ENCODE measurements at regions not wholly inside any gene's neighbourhood (a gene's known extent, or its start where the extent isn't known, plus 50 kb on each side); places are given as distances from the start of the nearest gene placed in this dataset.

DNA sequence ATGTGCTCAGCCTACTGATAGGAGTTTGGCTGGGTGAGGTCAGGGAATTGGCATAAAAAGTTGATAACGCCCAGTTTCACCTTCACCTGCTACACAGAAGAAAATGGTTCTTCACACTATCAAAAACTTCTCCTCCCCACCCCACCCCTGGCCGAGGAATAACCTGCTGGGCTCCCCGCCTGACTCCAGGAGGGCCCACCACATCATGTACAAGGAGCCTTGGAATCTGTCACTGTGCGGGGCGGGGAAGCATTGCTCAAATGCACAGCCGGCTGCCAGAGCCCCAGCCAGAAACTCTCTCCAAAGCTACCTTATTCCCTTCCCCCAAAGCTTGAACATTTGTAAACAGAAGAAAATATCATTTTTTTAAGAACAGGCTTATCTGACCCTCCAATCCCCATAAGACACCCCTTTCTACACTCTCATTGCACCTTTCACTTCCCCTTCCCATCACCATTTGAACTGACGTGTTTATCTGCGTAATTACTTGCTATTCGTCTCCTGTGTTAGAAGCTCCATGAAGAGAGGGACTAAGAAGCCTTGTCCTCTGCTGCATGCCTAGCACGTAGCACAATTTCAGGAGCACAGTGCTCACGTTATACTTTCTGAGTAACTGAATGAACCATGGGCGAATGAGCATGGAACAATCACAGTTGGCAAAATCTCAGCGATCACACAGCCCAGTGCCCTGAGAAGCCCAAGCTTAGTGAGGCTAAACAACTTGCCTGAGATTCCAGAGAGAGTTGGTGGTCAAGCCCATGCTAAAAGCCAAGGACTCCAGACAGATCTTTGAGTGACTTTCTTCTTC is 82.9 kb downstream of the HES1 start:
- no peak for DNase-seq (ENCODE audit: low read depth)

- no peak for DNase-seq (ENCODE audit: low read depth)
Observed at GRCh38 chr3:194219826-194220410, 84.0 kb downstream of the HES1 start.

- no peak for DNase-seq (ENCODE audit: low read depth)
Observed at GRCh38 chr3:194220901-194221326, 85.0 kb downstream of the HES1 start.

DNA sequence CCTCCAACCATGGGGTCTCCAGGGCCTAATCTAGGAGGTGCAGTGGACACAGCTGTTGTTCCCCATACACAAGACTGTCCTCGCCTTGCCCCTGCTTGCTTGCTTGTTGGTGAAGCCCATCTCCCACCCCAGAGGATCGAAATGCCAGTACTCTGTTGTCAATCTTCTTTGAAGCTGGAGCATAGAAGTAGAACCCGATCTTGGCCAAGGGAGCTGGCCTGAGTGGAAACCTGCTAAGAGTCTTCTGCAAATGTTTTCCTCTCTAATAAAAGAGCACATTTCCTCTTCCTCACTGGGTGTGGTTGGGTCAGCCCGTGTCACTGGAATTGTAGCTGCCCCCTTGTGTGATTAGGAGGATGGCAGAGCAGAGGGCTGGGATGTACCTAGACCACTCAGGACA is 85.4 kb downstream of the HES1 start:
- no peak for DNase-seq (ENCODE audit: low read depth)

GRCh38 chr3:194223951-194224350 is 88.0 kb downstream of the HES1 start:
- no peak for DNase-seq (ENCODE audit: low read depth)

- peak; percentile 5 for DNase-seq (ENCODE audit: low read depth)
Observed at GRCh38 chr3:194224471-194225417, 88.8 kb downstream of the HES1 start.

DNA sequence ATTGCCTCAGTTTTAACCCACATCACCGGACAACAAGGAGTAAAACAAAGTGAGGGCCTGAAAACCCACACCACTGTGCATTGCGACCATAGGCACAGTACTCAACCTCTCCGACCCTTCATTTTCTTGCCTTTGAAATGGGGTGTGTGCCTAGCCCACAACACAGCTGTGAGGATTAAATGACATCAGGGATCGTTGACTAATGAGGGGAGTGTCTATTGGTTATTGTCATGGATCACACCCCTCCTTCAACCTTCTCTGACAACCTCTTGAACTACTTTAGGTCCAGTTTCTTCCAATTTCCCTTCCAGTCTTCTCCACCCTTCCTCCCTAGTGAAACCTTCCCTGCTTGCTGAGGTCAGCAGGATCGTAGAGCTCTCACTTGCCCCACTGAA is 89.5 kb downstream of the HES1 start:
- DNase-seq (ENCODE audit: low read depth) = no peak

GRCh38 chr3:194225988-194226663 is 90.2 kb downstream of the HES1 start:
- DNase-seq (ENCODE audit: low read depth) = no peak

DNA sequence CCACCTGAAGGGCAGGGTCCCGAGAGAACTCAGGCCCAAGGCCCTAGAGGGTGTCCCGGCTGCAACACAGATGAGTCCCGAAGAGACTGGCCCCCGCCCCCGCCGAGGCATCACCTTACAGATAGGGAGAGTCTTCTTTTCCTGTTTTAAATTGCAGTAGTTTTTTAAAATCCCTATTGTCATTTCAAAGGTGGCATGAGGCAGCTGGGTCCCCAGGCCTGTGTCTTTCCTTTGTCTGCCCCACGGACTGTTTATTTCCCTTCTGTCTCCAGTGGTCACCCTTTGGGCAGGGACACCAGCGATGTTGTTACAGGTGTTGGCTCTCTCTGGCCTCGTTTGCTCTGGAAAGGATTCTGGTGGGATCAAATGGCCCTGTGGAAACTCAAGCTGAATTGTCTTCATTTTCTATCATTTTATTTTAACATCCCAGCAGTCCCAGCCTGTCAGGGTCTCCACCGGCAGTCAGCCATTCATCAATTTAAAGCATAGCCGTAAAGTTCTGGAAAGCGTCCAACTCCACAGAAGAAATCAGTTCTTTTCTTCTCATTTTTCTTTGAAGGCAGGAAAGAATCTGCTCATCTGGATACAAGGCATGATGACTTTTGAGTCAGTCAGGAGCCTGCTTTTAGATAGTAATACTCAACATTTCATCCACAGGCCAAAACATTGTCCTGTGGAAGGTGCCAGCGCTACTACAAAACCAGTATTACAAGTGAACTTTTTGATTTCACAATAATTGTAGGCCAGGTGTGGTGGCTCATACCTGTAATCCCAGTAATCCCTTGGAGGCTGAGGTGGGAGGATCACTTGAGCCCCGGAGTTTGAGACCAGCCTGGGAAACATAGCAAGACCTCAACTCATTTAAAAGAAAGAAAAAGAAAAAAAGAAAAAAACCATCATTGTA is 96.2 kb downstream of the HES1 start:
- DNase-seq (ENCODE audit: low read depth) = no peak

GRCh38 chr3:194233150-194233549 is 97.2 kb downstream of the HES1 start:
- DNase-seq (ENCODE audit: low read depth) = no peak

DNA sequence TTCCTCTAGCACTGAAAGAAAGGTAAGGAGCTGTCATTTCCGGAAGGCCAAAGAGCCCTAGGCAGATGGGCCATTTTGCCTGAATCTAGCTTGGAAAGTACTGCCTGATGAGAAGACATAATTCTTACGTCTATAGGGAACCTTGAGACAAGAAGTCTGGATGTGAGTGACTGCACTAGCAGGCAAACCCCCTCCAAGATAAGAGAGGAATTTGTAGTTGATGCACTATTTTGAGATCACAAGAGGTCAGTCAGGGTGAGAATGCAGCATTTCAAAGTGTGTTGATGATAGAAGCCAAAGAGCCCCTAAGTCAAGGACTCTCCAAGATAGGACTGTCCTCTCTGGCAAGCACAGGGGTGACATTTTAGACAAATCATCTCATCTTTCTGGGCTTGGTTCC is 99.2 kb downstream of the HES1 start:
- no peak for DNase-seq (ENCODE audit: low read depth)

- no peak for DNase-seq (ENCODE audit: low read depth)
Observed at GRCh38 chr3:194237110-194237509, 101.2 kb downstream of the HES1 start.

GRCh38 chr3:194240766-194241165 is 104.8 kb downstream of the HES1 start:
- no peak for DNase-seq (ENCODE audit: low read depth)

DNA sequence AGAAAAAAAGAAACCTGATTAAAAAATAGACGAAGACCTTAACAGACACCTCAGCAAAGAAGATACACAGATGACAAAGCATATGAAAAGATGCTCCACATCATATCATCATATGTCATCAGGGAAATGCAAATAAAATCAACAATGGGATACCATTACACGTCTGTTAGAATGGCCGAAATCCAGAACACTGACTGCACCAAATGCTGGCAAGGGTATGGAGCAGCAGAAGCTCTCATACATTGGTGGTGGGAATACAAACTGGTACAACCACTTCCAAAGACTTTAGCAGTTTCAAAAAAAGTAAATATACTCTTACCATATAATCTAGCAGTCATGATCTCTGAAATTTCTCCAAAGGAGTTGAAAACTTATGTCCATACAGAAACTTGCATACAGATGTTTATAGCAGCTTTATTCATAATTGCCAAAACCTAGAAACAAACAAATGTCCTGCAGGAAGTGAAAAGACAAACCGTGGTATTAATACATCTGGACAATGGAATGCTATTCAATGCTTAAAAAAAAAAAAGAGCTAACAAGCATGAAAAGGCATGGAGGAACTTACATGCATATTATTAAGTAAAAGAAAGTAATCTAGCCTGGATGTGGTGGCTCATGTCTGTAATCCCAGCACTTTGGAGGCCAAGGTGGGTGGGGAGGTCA is 107.4 kb downstream of the HES1 start:
- DNase-seq (ENCODE audit: low read depth) = no peak

- DNase-seq (ENCODE audit: low read depth) = no peak
Observed at GRCh38 chr3:194244167-194244566, 107.0 kb downstream of the CPN2 start.

DNA sequence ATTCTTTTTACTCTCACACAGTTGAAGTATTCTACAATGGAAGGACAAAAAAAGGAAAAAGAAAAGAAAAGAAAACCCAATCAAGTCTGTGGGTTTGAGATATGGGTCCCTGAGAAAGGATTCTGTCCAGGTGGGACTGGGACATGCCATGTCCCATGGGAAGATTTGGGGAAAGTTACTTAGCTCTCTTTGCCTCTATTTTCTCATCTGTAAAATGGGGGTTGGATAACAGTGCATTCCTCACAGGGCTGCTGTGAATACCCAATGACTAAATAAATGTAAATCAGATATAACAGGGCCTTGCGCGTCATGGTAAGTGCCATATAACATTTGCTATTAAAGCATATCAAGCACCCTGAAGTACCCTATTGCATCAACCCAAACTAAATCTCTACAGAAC is 105.7 kb downstream of the CPN2 start:
- DNase-seq (ENCODE audit: low read depth) = no peak

- DNase-seq (ENCODE audit: low read depth) = no peak
Observed at GRCh38 chr3:194245975-194246561, 105.1 kb downstream of the CPN2 start.

- DNase-seq (ENCODE audit: low read depth) = no peak
Observed at GRCh38 chr3:194246709-194247349, 104.3 kb downstream of the CPN2 start.

GRCh38 chr3:194247350-194247740 is 103.8 kb downstream of the CPN2 start:
- DNase-seq (ENCODE audit: low read depth) = no peak
